ENCODE measurements at regions not wholly inside any gene's neighbourhood (a gene's known extent, or its start where the extent isn't known, plus 50 kb on each side); places are given as distances from the start of the nearest gene placed in this dataset.
"Not testable (repeated sequence)": the region's sequence is repeated elsewhere in the genome, so short reads cannot be mapped to it uniquely, and the experiment has no call there.

GRCh38 chr9:19927560-19927959 is 138.7 kb upstream of the SLC24A2 start:
- DNase-seq: no peak

- DNase-seq: no peak
These were observed 137.9 kb upstream of the SLC24A2 start for GRCh38 chr9:19926774-19927173.

DNA sequence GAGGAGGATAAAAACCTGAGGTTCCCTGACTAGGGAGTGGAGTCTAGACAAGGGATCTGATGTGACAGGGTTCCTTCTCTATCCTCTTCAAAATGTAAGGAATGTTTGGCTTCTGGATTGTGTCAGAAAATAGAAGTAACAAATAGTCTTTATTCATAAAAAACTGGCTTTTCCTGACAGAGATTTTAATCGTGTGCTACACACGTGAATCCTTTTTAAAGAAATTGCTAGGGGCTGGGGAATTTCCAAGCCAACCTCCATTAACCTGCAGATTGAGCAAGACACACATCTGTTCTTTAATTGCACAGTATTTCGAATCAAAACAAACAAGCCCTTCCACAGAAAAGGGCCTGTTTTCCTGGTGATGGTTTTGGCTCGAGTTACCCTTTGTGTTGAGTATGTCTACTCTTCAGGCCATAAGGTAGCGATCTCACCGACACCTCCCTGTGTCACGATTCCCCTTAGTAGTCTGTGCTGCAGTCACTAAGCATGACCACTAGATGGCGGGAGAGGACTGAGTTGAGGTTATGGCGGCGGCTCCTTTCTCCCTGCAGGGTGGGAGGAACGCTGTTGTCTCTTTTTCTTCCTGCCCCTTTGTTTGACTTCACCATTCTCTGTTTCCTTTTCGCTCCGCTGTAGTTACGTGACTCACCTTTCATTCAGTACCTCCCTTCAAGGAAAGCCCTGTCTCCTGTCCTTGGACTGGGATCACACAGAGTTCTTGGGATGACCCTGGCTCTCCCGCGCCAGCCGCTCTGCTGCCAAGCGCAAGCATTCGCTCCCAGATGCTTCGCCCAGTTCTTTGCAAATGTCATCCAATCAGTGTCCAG is 137.1 kb upstream of the SLC24A2 start:
- DNase-seq: peak; percentile 84 to 94

DNA sequence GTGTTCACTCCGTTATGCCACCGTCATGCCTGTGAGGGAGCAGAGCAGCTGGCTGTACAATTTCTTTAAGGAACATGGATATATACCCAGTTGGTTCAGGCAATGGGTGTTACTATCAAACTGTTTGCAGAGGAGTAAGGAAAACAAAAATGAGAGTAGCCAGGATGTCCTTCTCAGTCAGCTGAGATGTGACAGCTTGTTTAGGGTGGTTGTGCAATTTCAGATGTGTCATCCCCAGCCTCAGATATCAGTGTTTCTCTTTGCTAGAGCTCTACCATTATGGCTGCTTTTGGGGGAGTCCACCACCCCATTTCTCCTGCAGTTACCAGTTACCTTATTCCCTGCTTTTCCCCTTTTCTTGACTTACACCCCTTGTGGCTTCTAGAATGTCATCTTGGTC is 135.2 kb upstream of the SLC24A2 start:
- no peak for DNase-seq

DNA sequence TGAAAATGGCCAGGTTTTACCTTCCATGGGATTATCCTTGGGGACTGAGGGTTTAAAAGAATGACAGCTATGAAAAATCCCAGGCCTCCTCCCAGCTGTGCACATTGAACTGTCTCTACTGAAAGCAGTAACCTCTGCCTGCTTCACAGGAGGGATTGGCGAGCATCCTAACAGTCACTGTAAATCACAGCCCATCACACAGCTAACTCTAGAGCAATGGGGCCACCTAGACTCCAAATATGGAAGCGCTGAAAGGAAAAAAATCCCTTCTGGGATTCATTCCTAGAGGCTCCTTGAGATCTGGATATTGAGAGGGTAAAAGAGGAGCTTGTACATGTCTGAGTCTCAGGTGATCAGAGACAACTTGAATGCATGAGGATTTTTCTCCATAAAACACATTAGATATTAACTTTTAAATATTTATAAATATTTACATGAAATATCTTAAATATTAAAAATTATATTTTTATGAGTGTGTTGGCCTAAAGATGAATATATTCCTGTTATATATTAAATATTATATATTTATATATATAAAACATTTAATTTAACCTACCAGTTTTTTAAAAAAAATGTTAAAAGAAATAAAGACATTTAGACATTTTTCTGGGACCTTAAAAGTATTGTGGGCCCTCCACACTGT is 133.8 kb upstream of the SLC24A2 start:
- peak; percentile 77 to 84 for DNase-seq

DNA sequence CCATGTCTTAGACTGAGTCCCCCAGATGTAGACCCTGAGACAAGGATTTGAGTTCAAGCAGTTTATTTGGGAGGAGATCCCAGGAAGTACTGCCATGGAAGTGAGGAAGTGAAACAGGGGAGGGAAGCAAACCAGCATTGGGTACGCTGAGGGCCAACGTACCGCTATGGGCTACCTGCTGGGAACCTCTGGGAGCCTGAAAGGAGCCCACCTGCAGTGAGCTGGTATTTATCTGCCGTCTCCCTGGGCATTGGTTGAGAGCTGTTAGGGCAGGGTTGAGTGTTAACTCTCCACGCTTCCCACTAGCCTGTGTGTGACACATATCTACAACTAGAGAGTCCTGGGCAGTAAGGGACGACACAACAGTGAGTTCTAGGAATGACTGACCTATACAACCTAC is 131.6 kb upstream of the SLC24A2 start:
- DNase-seq: no peak

DNA sequence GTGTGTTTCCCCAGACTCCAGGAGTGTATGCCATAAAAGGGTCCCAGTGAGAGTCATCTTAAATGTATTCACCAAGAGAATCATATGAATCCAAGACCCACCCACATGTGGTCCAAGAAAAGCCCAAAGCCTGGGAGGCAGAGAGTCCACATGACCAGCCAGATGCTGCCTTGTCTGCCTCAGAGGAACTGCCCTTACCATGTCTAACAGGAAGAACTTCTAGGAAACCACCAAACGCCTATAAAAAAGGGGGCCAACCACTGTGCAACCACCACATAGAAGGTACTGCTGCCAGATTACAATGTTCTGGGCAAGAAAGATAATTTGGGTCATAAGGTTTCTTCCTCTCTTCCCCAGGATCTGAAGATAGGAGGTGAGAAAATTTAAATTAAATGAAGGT is 129.8 kb upstream of the SLC24A2 start:
- no peak for DNase-seq

GRCh38 chr9:19914044-19914443 is 125.2 kb upstream of the SLC24A2 start:
- DNase-seq: no peak

DNA sequence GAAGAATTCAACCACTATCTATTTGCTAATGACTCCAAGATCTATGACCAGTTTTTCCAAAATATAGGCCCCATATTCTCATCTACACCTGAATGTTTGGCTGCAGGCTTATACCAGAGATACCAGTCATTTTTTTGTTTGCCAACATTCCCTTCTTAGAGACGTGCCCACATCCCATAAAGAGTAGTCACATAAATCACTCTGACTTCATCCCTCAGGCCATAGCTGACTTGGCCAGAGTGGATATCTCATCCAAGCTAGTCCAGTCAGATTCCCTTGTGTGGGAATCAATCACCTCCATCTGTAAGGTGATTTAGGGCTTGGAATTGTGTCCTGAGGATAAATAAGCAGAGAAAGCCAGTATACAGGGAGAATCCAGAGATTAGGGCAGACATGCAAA is 124.3 kb upstream of the SLC24A2 start:
- DNase-seq: no peak

GRCh38 chr9:19903076-19903475 is 114.2 kb upstream of the SLC24A2 start:
- no peak for DNase-seq

- DNase-seq: no peak
These were observed 112.7 kb upstream of the SLC24A2 start for GRCh38 chr9:19901586-19901985.

DNA sequence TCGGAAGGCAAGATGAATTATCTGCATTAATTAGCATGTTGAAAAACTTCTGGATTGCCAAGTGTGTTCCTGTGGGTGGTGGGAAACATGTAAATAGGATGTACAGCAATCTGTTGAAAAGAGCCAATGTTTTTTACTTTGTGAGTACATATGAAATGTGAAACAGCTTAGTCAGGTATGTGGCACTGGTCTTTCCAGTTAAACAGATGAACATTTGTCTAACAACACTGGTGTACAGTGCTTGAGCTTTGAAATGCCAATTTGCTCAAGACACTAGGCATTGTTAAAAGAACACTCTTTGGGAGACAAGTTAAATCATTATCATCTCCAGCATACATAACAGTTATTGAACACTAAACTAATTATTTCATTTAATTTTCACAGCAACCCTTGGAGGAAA is 107.3 kb upstream of the SLC24A2 start:
- no peak for DNase-seq

- not testable (repeated sequence) for DNase-seq
These were observed 106.7 kb upstream of the SLC24A2 start for GRCh38 chr9:19895578-19895977.

- no peak for DNase-seq
These were observed 106.2 kb upstream of the SLC24A2 start for GRCh38 chr9:19895006-19895405.

GRCh38 chr9:19885608-19886007 is 96.8 kb upstream of the SLC24A2 start:
- DNase-seq: no peak

DNA sequence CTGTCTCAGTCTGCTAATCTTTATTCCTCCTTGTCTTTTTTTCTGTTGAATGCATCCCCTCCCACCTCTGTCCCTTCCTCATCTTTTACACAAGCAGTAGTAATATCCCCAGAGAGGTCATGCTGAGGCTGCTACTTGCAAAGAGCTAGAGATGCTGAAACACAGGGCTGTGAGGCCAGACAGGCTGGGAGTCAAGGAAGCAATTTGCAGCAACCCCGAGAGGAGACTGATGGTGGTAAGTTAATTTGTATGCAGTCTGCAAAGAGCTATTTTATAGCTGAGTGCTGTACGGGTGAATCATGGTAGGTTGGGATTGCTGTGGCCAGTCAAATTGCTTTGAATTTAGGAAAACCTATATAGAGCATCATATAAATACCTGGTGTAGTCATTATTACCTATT is 90.2 kb upstream of the SLC24A2 start:
- no peak for DNase-seq

- DNase-seq: no peak
These were observed 87.9 kb upstream of the SLC24A2 start for GRCh38 chr9:19876569-19877316.

- DNase-seq: no peak
These were observed 86.6 kb upstream of the SLC24A2 start for GRCh38 chr9:19875291-19875920.

GRCh38 chr9:19873188-19873587 is 84.4 kb upstream of the SLC24A2 start:
- DNase-seq: not testable (repeated sequence)

DNA sequence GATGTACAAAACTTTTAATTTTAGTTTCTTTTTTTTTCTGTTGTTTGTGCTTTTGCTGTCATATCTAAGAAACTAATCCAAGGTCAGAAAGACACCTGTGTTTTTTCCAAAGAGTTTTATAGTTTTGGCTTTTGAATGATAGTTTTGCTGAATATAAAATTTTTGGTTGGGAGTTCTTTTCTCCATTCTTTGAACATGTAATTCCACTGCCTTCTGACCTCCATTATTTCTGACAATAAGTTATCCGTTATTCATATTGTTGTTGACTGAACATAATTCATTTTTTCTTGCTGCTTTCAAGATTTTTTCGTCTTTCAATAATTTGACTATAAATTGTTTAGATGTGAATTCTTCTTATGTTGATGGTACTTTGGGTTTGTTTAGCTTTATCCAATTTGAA is 82.2 kb upstream of the SLC24A2 start:
- no peak for DNase-seq

- no peak for DNase-seq
These were observed 52.1 kb upstream of the SLC24A2 start for GRCh38 chr9:19840953-19841352.
